Upper lobe of left lung (tissue), 4 donors: ENCODE measurements at regions not wholly inside any gene's neighbourhood (a gene's known extent, or its start where the extent isn't known, plus 50 kb on each side); places are given as distances from the start of the nearest gene placed in this dataset.

Source experiments
- CTCF ChIP-seq, 6 experiments: fragments of 450-650 bp in 4 of 6; fragments of 200-600 bp in 2 of 6; sonication (generic) in 2 of 6; IDR thresholded peaks; one replicate each; pipeline ENCODE4 v1.5.1; 2016 to 2019; ENCODE audit warnings: antibody characterized with exemption in 6 of 6
- POLR2A ChIP-seq, 4 donors: fragments of 450-650 bp; IDR thresholded peaks; one replicate each; pipeline ENCODE4 v1.5.1; 2016 to 2017; ENCODE audit warnings: antibody characterized with exemption in 4 of 4, mild to moderate bottlenecking in 2 of 4
- POLR2AphosphoS5 ChIP-seq, 2 donors: sonication (generic); formaldehyde crosslinking; IDR thresholded peaks; one replicate each; pipeline ENCODE4 v1.5.1; 2017; ENCODE audit warnings: antibody characterized with exemption in 2 of 2

GRCh38 chr6:168785720-168786511, 344.9 kb downstream of the SMOC2 start:
- TF ChIP-seq CTCF (IDR thresholded peaks at IDR 0.05) (no peak), POLR2A (IDR thresholded peaks at IDR 0.05) (no peak), POLR2AphosphoS5 (IDR thresholded peaks at IDR 0.05) (no peak)
